ENCODE measurements at regions not wholly inside any gene's neighbourhood (a gene's known extent, or its start where the extent isn't known, plus 50 kb on each side); places are given as distances from the start of the nearest gene placed in this dataset.
"Not testable (repeated sequence)": the region's sequence is repeated elsewhere in the genome, so short reads cannot be mapped to it uniquely, and the experiment has no call there.

DNA sequence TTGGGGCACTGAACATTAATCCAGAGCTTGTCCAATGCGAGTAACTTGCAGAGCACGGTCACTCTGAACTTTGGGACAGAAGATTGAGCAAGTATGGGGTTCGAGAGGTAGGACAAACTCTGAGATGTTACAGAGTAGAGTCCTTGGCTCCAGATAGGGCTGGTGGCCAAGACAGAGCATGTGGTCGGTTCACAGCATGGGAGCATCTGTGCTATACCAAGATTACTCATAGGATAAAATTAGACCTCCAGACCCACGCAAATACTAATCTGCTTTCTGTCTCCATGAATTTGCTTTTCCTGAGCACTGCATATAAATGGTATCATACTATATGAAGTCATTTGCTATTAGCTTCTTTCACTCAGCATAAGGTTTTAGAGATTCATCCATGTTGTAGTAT, 93.4 kb upstream of the TBX5 start:
- TF ChIP-seq BACH2 (CRISPR knock-in tag; IDR thresholded peaks at IDR 0.05; ENCODE audit: borderline replicate concordance) (no peak), ZNF8 (CRISPR knock-in tag; IDR thresholded peaks at IDR 0.05) (no peak), CREB5 (CRISPR knock-in tag; IDR thresholded peaks at IDR 0.05; ENCODE audit: low read depth) (no peak), GLIS3 (CRISPR knock-in tag; IDR thresholded peaks at IDR 0.05) (no peak), PPARA (CRISPR knock-in tag; IDR thresholded peaks at IDR 0.05; ENCODE audit: borderline replicate concordance) (no peak), TOX (CRISPR knock-in tag; IDR thresholded peaks at IDR 0.05; ENCODE audit: borderline replicate concordance) (no peak), ISL1 (CRISPR knock-in tag; IDR thresholded peaks at IDR 0.05) (no peak), ZFP3 (CRISPR knock-in tag; IDR thresholded peaks at IDR 0.05) (no peak), POU6F1 (CRISPR knock-in tag; IDR thresholded peaks at IDR 0.05; ENCODE audit: borderline replicate concordance, low read depth) (no peak)
- ATAC-seq, result no peak

GRCh38 chr12:114491916-114492315, 86.0 kb upstream of the TBX5 start:
- no peak for ATAC-seq
- TF ChIP-seq ZC3H10 (CRISPR knock-in tag; IDR thresholded peaks at IDR 0.05), result no peak
- TF ChIP-seq BACH2 (CRISPR knock-in tag; IDR thresholded peaks at IDR 0.05; ENCODE audit: borderline replicate concordance), result no peak
- TF ChIP-seq, protein P1, sequence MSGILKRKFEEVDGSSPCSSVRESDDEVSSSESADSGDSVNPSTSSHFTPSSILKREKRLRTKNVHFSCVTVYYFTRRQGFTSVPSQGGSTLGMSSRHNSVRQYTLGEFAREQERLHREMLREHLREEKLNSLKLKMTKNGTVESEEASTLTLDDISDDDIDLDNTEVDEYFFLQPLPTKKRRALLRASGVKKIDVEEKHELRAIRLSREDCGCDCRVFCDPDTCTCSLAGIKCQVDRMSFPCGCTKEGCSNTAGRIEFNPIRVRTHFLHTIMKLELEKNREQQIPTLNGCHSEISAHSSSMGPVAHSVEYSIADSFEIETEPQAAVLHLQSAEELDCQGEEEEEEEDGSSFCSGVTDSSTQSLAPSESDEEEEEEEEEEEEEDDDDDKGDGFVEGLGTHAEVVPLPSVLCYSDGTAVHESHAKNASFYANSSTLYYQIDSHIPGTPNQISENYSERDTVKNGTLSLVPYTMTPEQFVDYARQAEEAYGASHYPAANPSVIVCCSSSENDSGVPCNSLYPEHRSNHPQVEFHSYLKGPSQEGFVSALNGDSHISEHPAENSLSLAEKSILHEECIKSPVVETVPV (CRISPR knock-in tag; IDR thresholded peaks at IDR 0.05), result no peak
- no peak for TF ChIP-seq ZFP30 (CRISPR knock-in tag; IDR thresholded peaks at IDR 0.05)
- TF ChIP-seq PATZ1 (CRISPR knock-in tag; IDR thresholded peaks at IDR 0.05; ENCODE audit: borderline replicate concordance), result no peak
- TF ChIP-seq ESRRG (CRISPR knock-in tag; IDR thresholded peaks at IDR 0.05), result no peak
- no peak for TF ChIP-seq SNAI2 (CRISPR knock-in tag; IDR thresholded peaks at IDR 0.05)
- TF ChIP-seq RARB (CRISPR knock-in tag; IDR thresholded peaks at IDR 0.05), result no peak
- no peak for TF ChIP-seq ISL1 (CRISPR knock-in tag; IDR thresholded peaks at IDR 0.05)
- no peak for TF ChIP-seq ARNTL (CRISPR knock-in tag; IDR thresholded peaks at IDR 0.05; ENCODE audit: borderline replicate concordance, low read depth)
- no peak for TF ChIP-seq ZNF565 (CRISPR knock-in tag; conservative IDR thresholded peaks at IDR 0.05; ENCODE audit: low read depth)
- no peak for TF ChIP-seq OSR1 (CRISPR knock-in tag; IDR thresholded peaks at IDR 0.05)
- no peak for TF ChIP-seq TCF4 (CRISPR knock-in tag; IDR thresholded peaks at IDR 0.05; ENCODE audit: borderline replicate concordance)

DNA sequence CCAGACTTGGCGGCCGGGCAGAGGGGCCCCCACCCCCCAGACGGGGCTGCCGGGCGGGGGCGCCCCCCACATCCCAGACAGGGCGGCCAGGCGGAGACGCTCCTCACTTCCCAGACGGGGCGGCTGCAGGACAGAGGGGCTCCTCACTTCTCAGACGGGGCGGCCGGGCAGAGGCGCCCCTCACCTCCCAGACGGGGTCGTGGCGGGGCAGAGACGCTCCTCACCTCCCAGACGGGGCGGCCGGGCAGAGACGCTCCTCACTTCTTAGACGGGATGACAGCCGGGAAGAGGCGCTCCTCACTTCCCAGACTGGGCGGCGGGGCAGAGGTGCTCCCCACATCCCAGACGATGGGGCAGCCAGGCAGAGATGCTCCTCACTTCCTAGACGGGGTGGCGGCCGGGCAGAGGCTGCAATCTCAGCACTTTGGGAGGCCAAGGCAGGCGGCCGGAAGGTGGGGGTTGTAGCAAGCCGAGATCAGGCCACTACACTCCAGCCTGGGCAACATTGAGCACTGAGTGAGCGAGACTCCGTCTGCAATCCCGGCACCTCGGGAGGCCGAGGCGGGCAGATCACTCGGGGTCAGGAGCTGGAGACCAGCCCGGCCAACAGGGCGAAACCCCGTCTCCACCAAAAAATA, 79.0 kb upstream of the TBX5 start:
- not testable (repeated sequence) for ATAC-seq

- no peak for ATAC-seq
- TF ChIP-seq ISL1 (CRISPR knock-in tag; IDR thresholded peaks at IDR 0.05) (no peak), ZNF565 (CRISPR knock-in tag; conservative IDR thresholded peaks at IDR 0.05; ENCODE audit: low read depth) (no peak), GLIS3 (CRISPR knock-in tag; IDR thresholded peaks at IDR 0.05) (no peak), PATZ1 (CRISPR knock-in tag; IDR thresholded peaks at IDR 0.05; ENCODE audit: borderline replicate concordance) (no peak), RARB (CRISPR knock-in tag; IDR thresholded peaks at IDR 0.05) (no peak), ZC3H10 (CRISPR knock-in tag; IDR thresholded peaks at IDR 0.05) (no peak), CSDC2 (CRISPR knock-in tag; IDR thresholded peaks at IDR 0.05) (no peak), ZFP30 (CRISPR knock-in tag; IDR thresholded peaks at IDR 0.05) (no peak), CREB5 (CRISPR knock-in tag; IDR thresholded peaks at IDR 0.05; ENCODE audit: low read depth) (no peak), TCF4 (CRISPR knock-in tag; IDR thresholded peaks at IDR 0.05; ENCODE audit: borderline replicate concordance) (no peak), ZNF70 (CRISPR knock-in tag; IDR thresholded peaks at IDR 0.05) (no peak), SNAI2 (CRISPR knock-in tag; IDR thresholded peaks at IDR 0.05) (no peak), POU6F1 (CRISPR knock-in tag; IDR thresholded peaks at IDR 0.05; ENCODE audit: borderline replicate concordance, low read depth) (no peak), TOX (CRISPR knock-in tag; IDR thresholded peaks at IDR 0.05; ENCODE audit: borderline replicate concordance) (no peak), ESRRG (CRISPR knock-in tag; IDR thresholded peaks at IDR 0.05) (no peak), PPARA (CRISPR knock-in tag; IDR thresholded peaks at IDR 0.05; ENCODE audit: borderline replicate concordance) (no peak)
These were observed 78.1 kb upstream of the TBX5 start for GRCh38 chr12:114483996-114484395.

All from SK-N-SH treated with all-trans-retinoic acid at 6 μM for 48 hours (cell line).